Activated naive CD4-positive, alpha-beta T cell treated with anti-CD3 and anti-CD28 coated beads for 36 hours (primary cell): ENCODE measurements at regions not wholly inside any gene's neighbourhood (a gene's known extent, or its start where the extent isn't known, plus 50 kb on each side); places are given as distances from the start of the nearest gene placed in this dataset.

Source experiments
- CTCF ChIA-PET: fragments of 350-600 bp; sonication (Branson Sonifier 250); formaldehyde crosslinking; loops from one replicate; lab custom pipeline; 2021; ENCODE audit warnings: antibody characterized with exemption; lab: Charles Lee
- DNase-seq: peaks from one replicate; pipeline ENCODE4 v3.0.0-alpha.2; 2020
- H3K27ac Mint-ChIP-seq: one replicate; pipeline ENCODE4 v1.8.0; 2021; ENCODE audit warnings: mild to moderate bottlenecking, mixed read lengths
- H3K27me3 Mint-ChIP-seq: one replicate; pipeline ENCODE4 v1.8.0; 2021; ENCODE audit warnings: low read depth, mixed read lengths
- H3K36me3 Mint-ChIP-seq: one replicate; pipeline ENCODE4 v1.8.0; 2021; ENCODE audit warnings: low read depth, mixed read lengths
- H3K4me1 Mint-ChIP-seq: one replicate; pipeline ENCODE4 v1.8.0; 2021; ENCODE audit warnings: low read depth, mixed read lengths
- H3K4me3 Mint-ChIP-seq: one replicate; pipeline ENCODE4 v1.8.0; 2021; ENCODE audit warnings: mild to moderate bottlenecking, moderate library complexity, mixed read lengths
- H3K9me3 Mint-ChIP-seq: one replicate; pipeline ENCODE4 v1.8.0; 2021; ENCODE audit warnings: mixed read lengths
- intact Hi-C: fragments of 100-400 bp; cut with micrococcal nuclease; formaldehyde crosslinking; loops from one replicate; pipeline ENCODE4 v1.15.1; 2023

- peaks cover 1% of the 10 kb centered on the region for H3K9me3 Mint-ChIP-seq
- CTCF ChIA-PET: no interaction called here
- H3K36me3 Mint-ChIP-seq: no peaks in the 10 kb centered on the region
- H3K4me3 Mint-ChIP-seq: no peak overlapping the region
- H3K27me3 Mint-ChIP-seq: no peaks in the 10 kb centered on the region
- no peaks in the 10 kb centered on the region for H3K4me1 Mint-ChIP-seq
- no peak for DNase-seq
- H3K27ac Mint-ChIP-seq: no peak overlapping the region
- intact Hi-C loops: no loop called here
Measured at GRCh38 chr12:73892201-73892600, 645.4 kb upstream of the ATXN7L3B start.

GRCh38 chr12:73898645-73899044 is 639.0 kb upstream of the ATXN7L3B start:
- Mint-ChIP-seq H3K27ac (no peak overlapping the region), H3K36me3 (no peaks in the 10 kb centered on the region), H3K27me3 (no peaks in the 10 kb centered on the region), H3K9me3 (peaks cover 3% of the 10 kb centered on the region), H3K4me3 (no peak overlapping the region), H3K4me1 (no peaks in the 10 kb centered on the region)
- DNase-seq: no peak
- intact Hi-C loops: no loop called here
- CTCF ChIA-PET: no interaction called here

- CTCF ChIA-PET: no interaction called here
- no peaks in the 10 kb centered on the region for H3K27me3 Mint-ChIP-seq
- H3K4me3 Mint-ChIP-seq: no peak overlapping the region
- intact Hi-C loops: no loop called here
- H3K4me1 Mint-ChIP-seq: no peaks in the 10 kb centered on the region
- peaks cover 3% of the 10 kb centered on the region for H3K9me3 Mint-ChIP-seq
- H3K36me3 Mint-ChIP-seq: no peaks in the 10 kb centered on the region
- no peak for DNase-seq
- no peak overlapping the region for H3K27ac Mint-ChIP-seq
Measured at GRCh38 chr12:73902260-73902659, 635.4 kb upstream of the ATXN7L3B start.

- Mint-ChIP-seq H3K27ac (no peak overlapping the region), H3K9me3 (no peaks in the 10 kb centered on the region), H3K4me1 (no peaks in the 10 kb centered on the region), H3K4me3 (no peak overlapping the region), H3K27me3 (no peaks in the 10 kb centered on the region), H3K36me3 (no peaks in the 10 kb centered on the region)
- intact Hi-C loops: no loop called here
- CTCF ChIA-PET: no interaction called here
- no peak for DNase-seq
Measured at GRCh38 chr12:73906757-73907156, 630.9 kb upstream of the ATXN7L3B start.

- CTCF ChIA-PET: interaction anchor here (0.6 kb wide), 1 partner anchor 8 kb away, joined by 5 read pairs; no protein-coding TSS in a partner anchor
- H3K27ac Mint-ChIP-seq: no peak overlapping the region
- no peaks in the 10 kb centered on the region for H3K9me3 Mint-ChIP-seq
- intact Hi-C loops: no loop called here
- H3K4me1 Mint-ChIP-seq: no peaks in the 10 kb centered on the region
- no peaks in the 10 kb centered on the region for H3K27me3 Mint-ChIP-seq
- no peaks in the 10 kb centered on the region for H3K36me3 Mint-ChIP-seq
- H3K4me3 Mint-ChIP-seq: no peak overlapping the region
- no peak for DNase-seq
Measured at GRCh38 chr12:73935817-73936216, 601.8 kb upstream of the ATXN7L3B start.

- Mint-ChIP-seq H3K27me3 (no peaks in the 10 kb centered on the region), H3K4me1 (no peaks in the 10 kb centered on the region), H3K27ac (no peak overlapping the region), H3K9me3 (no peaks in the 10 kb centered on the region), H3K4me3 (no peak overlapping the region), H3K36me3 (no peaks in the 10 kb centered on the region)
- CTCF ChIA-PET: no interaction called here
- DNase-seq: no peak
- intact Hi-C loops: no loop called here
Measured at GRCh38 chr12:73947326-73948026, 590.2 kb upstream of the ATXN7L3B start.

- no peak overlapping the region for H3K4me3 Mint-ChIP-seq
Measured at GRCh38 chr12:73950507-73950906, 587.1 kb upstream of the ATXN7L3B start.

GRCh38 chr12:73951956-73952703 is 585.5 kb upstream of the ATXN7L3B start:
- intact Hi-C loops: no loop called here
- H3K27me3 Mint-ChIP-seq: no peaks in the 10 kb centered on the region
- CTCF ChIA-PET: no interaction called here
- no peaks in the 10 kb centered on the region for H3K4me1 Mint-ChIP-seq
- H3K27ac Mint-ChIP-seq: no peak overlapping the region
- no peaks in the 10 kb centered on the region for H3K36me3 Mint-ChIP-seq
- no peaks in the 10 kb centered on the region for H3K9me3 Mint-ChIP-seq
- no peak overlapping the region for H3K4me3 Mint-ChIP-seq
- DNase-seq: no peak

More at GRCh38 chr12:73950507-73950906, 587.1 kb upstream of the ATXN7L3B start:
- no peak overlapping the region for H3K27ac Mint-ChIP-seq
- no peaks in the 10 kb centered on the region for H3K27me3 Mint-ChIP-seq
- intact Hi-C loops: no loop called here
- CTCF ChIA-PET: no interaction called here
- no peaks in the 10 kb centered on the region for H3K9me3 Mint-ChIP-seq
- no peak for DNase-seq
- H3K36me3 Mint-ChIP-seq: no peaks in the 10 kb centered on the region
- H3K4me1 Mint-ChIP-seq: no peaks in the 10 kb centered on the region

- CTCF ChIA-PET: no interaction called here
Measured at GRCh38 chr12:73964641-73965040, 573.0 kb upstream of the ATXN7L3B start.

GRCh38 chr12:73973486-73973885 is 564.1 kb upstream of the ATXN7L3B start:
- Mint-ChIP-seq H3K27ac (no peak overlapping the region), H3K4me1 (no peaks in the 10 kb centered on the region), H3K27me3 (no peaks in the 10 kb centered on the region), H3K36me3 (no peaks in the 10 kb centered on the region), H3K4me3 (no peak overlapping the region), H3K9me3 (peaks cover 13% of the 10 kb centered on the region)
- CTCF ChIA-PET: no interaction called here
- intact Hi-C loops: no loop called here
- DNase-seq: no peak

More at GRCh38 chr12:73964641-73965040, 573.0 kb upstream of the ATXN7L3B start:
- Mint-ChIP-seq H3K36me3 (no peaks in the 10 kb centered on the region), H3K9me3 (no peaks in the 10 kb centered on the region), H3K27me3 (no peaks in the 10 kb centered on the region), H3K4me3 (no peak overlapping the region), H3K4me1 (no peaks in the 10 kb centered on the region), H3K27ac (no peak overlapping the region)
- no peak for DNase-seq
- intact Hi-C loops: no loop called here

- no peak overlapping the region for H3K4me3 Mint-ChIP-seq
- no peaks in the 10 kb centered on the region for H3K4me1 Mint-ChIP-seq
- no peaks in the 10 kb centered on the region for H3K36me3 Mint-ChIP-seq
- CTCF ChIA-PET: no interaction called here
- H3K27me3 Mint-ChIP-seq: no peaks in the 10 kb centered on the region
- intact Hi-C loops: no loop called here
- no peak for DNase-seq
- peaks cover 7% of the 10 kb centered on the region for H3K9me3 Mint-ChIP-seq
- H3K27ac Mint-ChIP-seq: no peak overlapping the region
Measured at GRCh38 chr12:73984552-73984951, 553.1 kb upstream of the ATXN7L3B start.

GRCh38 chr12:73991138-73991537 is 546.5 kb upstream of the ATXN7L3B start:
- H3K27ac Mint-ChIP-seq: no peak overlapping the region
- H3K36me3 Mint-ChIP-seq: no peaks in the 10 kb centered on the region
- DNase-seq: no peak
- H3K4me1 Mint-ChIP-seq: no peaks in the 10 kb centered on the region
- CTCF ChIA-PET: no interaction called here
- intact Hi-C loops: no loop called here
- no peak overlapping the region for H3K4me3 Mint-ChIP-seq
- no peaks in the 10 kb centered on the region for H3K9me3 Mint-ChIP-seq
- H3K27me3 Mint-ChIP-seq: no peaks in the 10 kb centered on the region

- H3K4me1 Mint-ChIP-seq: no peaks in the 10 kb centered on the region
- intact Hi-C loops: no loop called here
- H3K36me3 Mint-ChIP-seq: no peaks in the 10 kb centered on the region
- CTCF ChIA-PET: no interaction called here
- H3K9me3 Mint-ChIP-seq: no peaks in the 10 kb centered on the region
- no peak for DNase-seq
- no peaks in the 10 kb centered on the region for H3K27me3 Mint-ChIP-seq
- no peak overlapping the region for H3K27ac Mint-ChIP-seq
- H3K4me3 Mint-ChIP-seq: no peak overlapping the region
Measured at GRCh38 chr12:73998894-73999293, 538.7 kb upstream of the ATXN7L3B start.
